ENCODE measurements at regions not wholly inside any gene's neighbourhood (a gene's known extent, or its start where the extent isn't known, plus 50 kb on each side); places are given as distances from the start of the nearest gene placed in this dataset.

DNA sequence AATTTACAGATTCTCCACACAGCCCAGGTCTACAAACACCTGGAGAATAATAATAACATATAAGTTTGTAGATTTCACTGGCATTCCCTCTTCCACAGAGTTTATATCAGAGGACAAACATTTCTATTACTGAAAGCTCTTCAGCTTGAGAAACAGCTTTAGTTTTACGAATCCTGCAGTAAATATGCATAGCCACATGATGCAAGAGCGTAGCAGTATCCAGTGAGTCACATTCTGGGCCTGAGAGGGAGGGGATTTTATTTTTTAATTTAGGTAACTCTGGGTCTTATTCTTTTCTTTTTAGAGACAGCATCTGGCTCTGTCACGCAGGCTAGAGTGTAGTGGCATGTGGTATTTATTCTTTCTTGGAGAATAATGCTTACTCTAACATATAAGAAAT is 1002.8 kb downstream of the TRHDE start:
- no peaks in the 10 kb centered on the region for H3F3A ChIP-seq (ENCODE audit: insufficient read depth, low read length, poor library complexity, severe bottlenecking)
- no peak overlapping the region for H3K9ac ChIP-seq (ENCODE audit: low read length)
- H3K79me2 ChIP-seq (replicated peaks; ENCODE audit: insufficient read depth, low read length) = no peaks in the 10 kb centered on the region
- H3K27ac ChIP-seq (ENCODE audit: low read length) = no peak overlapping the region
- no peak overlapping the region for H3K4me3 ChIP-seq (ENCODE audit: low read length)
- H3K27me3 ChIP-seq (ENCODE audit: insufficient read depth, low read depth, low read length) = no peaks in the 10 kb centered on the region
- H3K4me2 ChIP-seq (ENCODE audit: low read length) = no peak overlapping the region
- no peaks in the 10 kb centered on the region for H4K20me1 ChIP-seq (ENCODE audit: insufficient read depth)
- H3K9me3 ChIP-seq (ENCODE audit: low read length) = no peaks in the 10 kb centered on the region
- no peaks in the 10 kb centered on the region for H3K9me2 ChIP-seq (ENCODE audit: insufficient read depth, low read length)
- H3K36me3 ChIP-seq (ENCODE audit: insufficient read depth, low read length) = no peaks in the 10 kb centered on the region
- TF ChIP-seq RAD21 (conservative IDR thresholded peaks at IDR 0.05) (no peak), TAF1 (IDR thresholded peaks at IDR 0.05; ENCODE audit: low read depth) (no peak), EP300 (conservative IDR thresholded peaks at IDR 0.05; ENCODE audit: poor library complexity, severe bottlenecking) (no peak), MXI1 (conservative IDR thresholded peaks at IDR 0.05; ENCODE audit: poor library complexity, severe bottlenecking) (no peak), SMC3 (conservative IDR thresholded peaks at IDR 0.05; ENCODE audit: poor library complexity) (no peak), EZH2 (IDR thresholded peaks at IDR 0.05; ENCODE audit: borderline replicate concordance, insufficient read depth, low read length, poor library complexity, severe bottlenecking) (no peak), POLR2AphosphoS5 (IDR thresholded peaks at IDR 0.05) (no peak)
- TF ChIP-seq, protein P1, sequence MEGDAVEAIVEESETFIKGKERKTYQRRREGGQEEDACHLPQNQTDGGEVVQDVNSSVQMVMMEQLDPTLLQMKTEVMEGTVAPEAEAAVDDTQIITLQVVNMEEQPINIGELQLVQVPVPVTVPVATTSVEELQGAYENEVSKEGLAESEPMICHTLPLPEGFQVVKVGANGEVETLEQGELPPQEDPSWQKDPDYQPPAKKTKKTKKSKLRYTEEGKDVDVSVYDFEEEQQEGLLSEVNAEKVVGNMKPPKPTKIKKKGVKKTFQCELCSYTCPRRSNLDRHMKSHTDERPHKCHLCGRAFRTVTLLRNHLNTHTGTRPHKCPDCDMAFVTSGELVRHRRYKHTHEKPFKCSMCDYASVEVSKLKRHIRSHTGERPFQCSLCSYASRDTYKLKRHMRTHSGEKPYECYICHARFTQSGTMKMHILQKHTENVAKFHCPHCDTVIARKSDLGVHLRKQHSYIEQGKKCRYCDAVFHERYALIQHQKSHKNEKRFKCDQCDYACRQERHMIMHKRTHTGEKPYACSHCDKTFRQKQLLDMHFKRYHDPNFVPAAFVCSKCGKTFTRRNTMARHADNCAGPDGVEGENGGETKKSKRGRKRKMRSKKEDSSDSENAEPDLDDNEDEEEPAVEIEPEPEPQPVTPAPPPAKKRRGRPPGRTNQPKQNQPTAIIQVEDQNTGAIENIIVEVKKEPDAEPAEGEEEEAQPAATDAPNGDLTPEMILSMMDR (IDR thresholded peaks at IDR 0.05; ENCODE audit: poor library complexity, severe bottlenecking) = no peak
- TF ChIP-seq, protein P2, sequence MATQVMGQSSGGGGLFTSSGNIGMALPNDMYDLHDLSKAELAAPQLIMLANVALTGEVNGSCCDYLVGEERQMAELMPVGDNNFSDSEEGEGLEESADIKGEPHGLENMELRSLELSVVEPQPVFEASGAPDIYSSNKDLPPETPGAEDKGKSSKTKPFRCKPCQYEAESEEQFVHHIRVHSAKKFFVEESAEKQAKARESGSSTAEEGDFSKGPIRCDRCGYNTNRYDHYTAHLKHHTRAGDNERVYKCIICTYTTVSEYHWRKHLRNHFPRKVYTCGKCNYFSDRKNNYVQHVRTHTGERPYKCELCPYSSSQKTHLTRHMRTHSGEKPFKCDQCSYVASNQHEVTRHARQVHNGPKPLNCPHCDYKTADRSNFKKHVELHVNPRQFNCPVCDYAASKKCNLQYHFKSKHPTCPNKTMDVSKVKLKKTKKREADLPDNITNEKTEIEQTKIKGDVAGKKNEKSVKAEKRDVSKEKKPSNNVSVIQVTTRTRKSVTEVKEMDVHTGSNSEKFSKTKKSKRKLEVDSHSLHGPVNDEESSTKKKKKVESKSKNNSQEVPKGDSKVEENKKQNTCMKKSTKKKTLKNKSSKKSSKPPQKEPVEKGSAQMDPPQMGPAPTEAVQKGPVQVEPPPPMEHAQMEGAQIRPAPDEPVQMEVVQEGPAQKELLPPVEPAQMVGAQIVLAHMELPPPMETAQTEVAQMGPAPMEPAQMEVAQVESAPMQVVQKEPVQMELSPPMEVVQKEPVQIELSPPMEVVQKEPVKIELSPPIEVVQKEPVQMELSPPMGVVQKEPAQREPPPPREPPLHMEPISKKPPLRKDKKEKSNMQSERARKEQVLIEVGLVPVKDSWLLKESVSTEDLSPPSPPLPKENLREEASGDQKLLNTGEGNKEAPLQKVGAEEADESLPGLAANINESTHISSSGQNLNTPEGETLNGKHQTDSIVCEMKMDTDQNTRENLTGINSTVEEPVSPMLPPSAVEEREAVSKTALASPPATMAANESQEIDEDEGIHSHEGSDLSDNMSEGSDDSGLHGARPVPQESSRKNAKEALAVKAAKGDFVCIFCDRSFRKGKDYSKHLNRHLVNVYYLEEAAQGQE (IDR thresholded peaks at IDR 0.05; ENCODE audit: borderline replicate concordance) = no peak
- H2AFZ ChIP-seq (ENCODE audit: low read depth, low read length) = no peak overlapping the region

DNA sequence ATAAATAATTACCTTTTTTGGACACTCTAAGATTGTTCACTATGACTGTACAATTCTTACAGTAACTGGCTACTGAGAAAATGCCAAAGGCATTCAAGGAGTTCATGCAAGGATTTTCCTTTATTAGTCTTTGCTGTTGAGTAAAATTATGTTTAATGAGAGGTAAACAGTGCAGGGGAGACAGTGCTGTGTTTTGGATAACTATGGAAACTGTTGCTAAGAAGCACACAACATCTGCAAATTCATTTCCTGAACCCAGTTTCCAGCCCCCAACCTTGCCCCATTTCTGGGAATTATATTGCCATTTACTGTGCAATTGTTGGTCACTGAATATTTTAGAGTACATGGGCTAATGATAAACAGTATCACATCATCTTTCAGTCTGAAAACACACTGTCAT is 1005.8 kb downstream of the TRHDE start:
- H3K9me3 ChIP-seq (ENCODE audit: low read length) = no peaks in the 10 kb centered on the region
- H3F3A ChIP-seq (ENCODE audit: insufficient read depth, low read length, poor library complexity, severe bottlenecking) = no peaks in the 10 kb centered on the region
- no peak overlapping the region for H2AFZ ChIP-seq (ENCODE audit: low read depth, low read length)
- no peaks in the 10 kb centered on the region for H3K9me2 ChIP-seq (ENCODE audit: insufficient read depth, low read length)
- no peaks in the 10 kb centered on the region for H4K20me1 ChIP-seq (ENCODE audit: insufficient read depth)
- no peak overlapping the region for H3K4me3 ChIP-seq (ENCODE audit: low read length)
- no peaks in the 10 kb centered on the region for H3K36me3 ChIP-seq (ENCODE audit: insufficient read depth, low read length)
- H3K27ac ChIP-seq (ENCODE audit: low read length) = no peak overlapping the region
- H3K79me2 ChIP-seq (replicated peaks; ENCODE audit: insufficient read depth, low read length) = no peaks in the 10 kb centered on the region
- no peak overlapping the region for H3K4me2 ChIP-seq (ENCODE audit: low read length)
- no peaks in the 10 kb centered on the region for H3K27me3 ChIP-seq (ENCODE audit: insufficient read depth, low read depth, low read length)
- no peak overlapping the region for H3K9ac ChIP-seq (ENCODE audit: low read length)
- TF ChIP-seq MXI1 (conservative IDR thresholded peaks at IDR 0.05; ENCODE audit: poor library complexity, severe bottlenecking) (no peak), EP300 (conservative IDR thresholded peaks at IDR 0.05; ENCODE audit: poor library complexity, severe bottlenecking) (no peak), POLR2AphosphoS5 (IDR thresholded peaks at IDR 0.05) (no peak), TAF1 (IDR thresholded peaks at IDR 0.05; ENCODE audit: low read depth) (no peak), SMC3 (conservative IDR thresholded peaks at IDR 0.05; ENCODE audit: poor library complexity) (no peak), RAD21 (conservative IDR thresholded peaks at IDR 0.05) (no peak), EZH2 (IDR thresholded peaks at IDR 0.05; ENCODE audit: borderline replicate concordance, insufficient read depth, low read length, poor library complexity, severe bottlenecking) (no peak)
- TF ChIP-seq, protein P1 (IDR thresholded peaks at IDR 0.05; ENCODE audit: poor library complexity, severe bottlenecking) = no peak
- TF ChIP-seq, protein P2 (IDR thresholded peaks at IDR 0.05; ENCODE audit: borderline replicate concordance) = no peak

All from neural cell (in vitro differentiated cells).